K562 (cell line): ENCODE measurements at regions not wholly inside any gene's neighbourhood (a gene's known extent, or its start where the extent isn't known, plus 50 kb on each side); places are given as distances from the start of the nearest gene placed in this dataset.

Experiments
- ATAC-seq: fragments of 200-7000 bp; cut with Tn5 transposase; 3 replicates; pipeline ENCODE4 v1.9.1; 2020; ENCODE audit warnings: moderate library complexity
- BruUV-seq: library from RNA; stranded (reverse); fragments of 400-500 nt; replicated peaks from 2 replicates; lab custom pipeline; 2021; lab: Mats Ljungman, UMichigan
- CTCF ChIA-PET: fragments of 300-600 bp; formaldehyde crosslinking; extraction: SDS; loops from one replicate; lab custom pipeline; 2021; ENCODE audit warnings: low intra/inter-chr PET ratio; lab: Yijun Ruan, JAX
- POLR2A ChIA-PET: fragments of 300-600, 350-650 bp; sonication (Branson Sonifier 250); formaldehyde crosslinking; extraction: SDS; loops from one replicate; lab custom pipeline; 2021; ENCODE audit warnings: antibody characterized with exemption, inconsistent platforms; lab: Yijun Ruan, JAX
- DNase-seq, 4 experiments: peaks; one replicate each; pipeline versions ENCODE4 v3.0.0 to v3.0.0-alpha.2; 2011 to 2018; ENCODE audit warnings: low spot score in 3 of 4, mixed read lengths in 3 of 4; ENCODE audit errors: extremely low read depth in 1 of 4
- FAIRE-seq: peaks from 2 replicates; lab custom pipeline; 2011; peaks lifted over from hg19 to GRCh38; lab: Jason Lieb, UNC
- H2AFZ ChIP-seq: 2 replicates; pipeline ENCODE4 v1.6.0; 2011; ENCODE audit warnings: low read depth, low read length, control low read depth, inconsistent platforms
- H3K27ac ChIP-seq: fragments of 200-600 bp; 3 replicates; pipeline ENCODE4 v1.8.0; 2011; ENCODE audit warnings: low read depth, mild to moderate bottlenecking, control low read depth, inconsistent platforms, low read length, moderate library complexity, mixed read lengths; ENCODE audit errors: extremely low read depth
- H3K27me3 ChIP-seq, 2 experiments: fragments of 300-600 bp in 1 of 2; 2 replicates in 1 of 2; 3 replicates in 1 of 2; pipeline versions ENCODE4 v1.6.0 to v1.8.0; 2011; ENCODE audit warnings: inconsistent platforms in 2 of 2, low read length in 2 of 2, mild to moderate bottlenecking in 1 of 2, mixed read lengths in 1 of 2, moderate library complexity in 1 of 2; ENCODE audit not compliant: control insufficient read depth in 2 of 2, insufficient read depth in 2 of 2
- H3K36me3 ChIP-seq: fragments of 300-600 bp; 3 replicates; pipeline ENCODE4 v1.8.0; 2011; ENCODE audit warnings: mild to moderate bottlenecking, low read length, inconsistent platforms; ENCODE audit not compliant: control insufficient read depth, insufficient read depth
- H3K4me1 ChIP-seq, 2 experiments: fragments of 200-600 bp in 1 of 2; replicated peaks in 1 of 2; 2 replicates in 1 of 2; 3 replicates in 1 of 2; pipeline versions ENCODE4 v1.5.1 to v1.8.0; 2011; ENCODE audit warnings: inconsistent platforms in 2 of 2, low read length in 2 of 2, mild to moderate bottlenecking in 1 of 2, mixed read lengths in 1 of 2, moderate library complexity in 1 of 2; ENCODE audit not compliant: control insufficient read depth in 2 of 2, insufficient read depth in 2 of 2
- H3K4me2 ChIP-seq: 2 replicates; pipeline ENCODE4 v1.6.1; 2011; ENCODE audit warnings: low read length, control low read depth, inconsistent platforms, mixed read lengths; ENCODE audit not compliant: insufficient read depth
- H3K4me3 ChIP-seq: fragments of 200-600 bp; sonication (generic), shearing (Covaris generic); 2 replicates; pipeline ENCODE4 v1.5.1; 2016; ENCODE audit warnings: control low read depth, inconsistent platforms
- H3K79me2 ChIP-seq: fragments of 200-600 bp; 3 replicates; pipeline ENCODE4 v1.8.0; 2011; ENCODE audit warnings: low read length, inconsistent platforms; ENCODE audit not compliant: control insufficient read depth, insufficient read depth
- H3K9ac ChIP-seq, 2 experiments: 2 replicates each; pipeline versions ENCODE4 v1.6.0 to v1.6.1; 2011; ENCODE audit warnings: low read depth in 2 of 2, low read length in 2 of 2, control low read depth in 1 of 2, inconsistent platforms in 1 of 2, mild to moderate bottlenecking in 1 of 2, mixed read lengths in 1 of 2; ENCODE audit not compliant: insufficient read depth in 1 of 2
- H3K9me1 ChIP-seq: one replicate; pipeline ENCODE4 v1.6.0; 2011; ENCODE audit warnings: inconsistent platforms, mild to moderate bottlenecking, low read length, moderate library complexity; ENCODE audit not compliant: control insufficient read depth, insufficient read depth
- H3K9me3 ChIP-seq: replicated peaks from 2 replicates; pipeline ENCODE4 v1.5.1; 2011; ENCODE audit warnings: low read depth, low read length, inconsistent platforms; ENCODE audit not compliant: control insufficient read depth, insufficient read depth
- H4K20me1 ChIP-seq: replicated peaks from 2 replicates; pipeline ENCODE4 v1.6.1; 2011; ENCODE audit warnings: low read length, inconsistent platforms, mixed read lengths; ENCODE audit not compliant: control insufficient read depth, insufficient read depth
- ATF2 ChIP-seq: sonication (generic); formaldehyde crosslinking; IDR thresholded peaks from 2 replicates; pipeline ENCODE4 v1.8.1; 2022; ENCODE audit warnings: missing genetic modification reagents
- ELF2 ChIP-seq: fragments of 250-450 bp; sonication (Bioruptor Pico); IDR thresholded peaks from 2 replicates; pipeline ENCODE4 v1.5.0; 2021; ENCODE audit warnings: mild to moderate bottlenecking
- FOXM1 ChIP-seq, 2 experiments: fragments of 450-650 bp in 1 of 2; sonication (generic) in 1 of 2; formaldehyde crosslinking in 1 of 2; IDR thresholded peaks; 2 replicates each; pipeline versions ENCODE4 v1.6.1 to v1.9.0; 2017 to 2022; ENCODE audit warnings: low read depth in 2 of 2, mild to moderate bottlenecking in 2 of 2, missing genetic modification reagents in 1 of 2, moderate library complexity in 1 of 2
- NFIC ChIP-seq: fragments of 450-650 bp; IDR thresholded peaks from 2 replicates; pipeline ENCODE4 v1.6.1; 2017; ENCODE audit warnings: mild to moderate bottlenecking, inconsistent platforms
- NFRKB ChIP-seq: fragments of 450-650 bp; IDR thresholded peaks from 2 replicates; pipeline ENCODE4 v1.6.1; 2016; ENCODE audit warnings: low read depth
- RBM25 ChIP-seq: fragments of 200-400 bp; formaldehyde crosslinking; IDR thresholded peaks from 2 replicates; pipeline ENCODE4 v1.6.1; 2018; ENCODE audit warnings: low read length, low read depth, moderate library complexity; ENCODE audit not compliant: severe bottlenecking
- SAFB ChIP-seq: fragments of 200-400 bp; formaldehyde crosslinking; IDR thresholded peaks from 2 replicates; pipeline ENCODE4 v1.6.1; 2017; ENCODE audit warnings: low read depth, low read length, borderline replicate concordance
- TRIM28 ChIP-seq: fragments of 450-650 bp; IDR thresholded peaks from 2 replicates; pipeline ENCODE4 v1.6.1; 2017
- ZNF140 ChIP-seq: fragments of 250-450 bp; sonication (Bioruptor Pico); IDR thresholded peaks from 2 replicates; pipeline ENCODE4 v1.8.0; 2021; ENCODE audit warnings: moderate library complexity, mild to moderate bottlenecking, inconsistent platforms
- ZNF668 ChIP-seq: fragments of 250-450 bp; sonication (Bioruptor Pico); IDR thresholded peaks from 2 replicates; pipeline ENCODE4 v1.8.0; 2022; ENCODE audit warnings: mild to moderate bottlenecking, inconsistent platforms
- WGBS: fragments of 100-300 bp; shearing (Covaris generic); methylation state at CpG from one replicate; pipeline ENCODE4 v1.1.6; 2016; ENCODE audit warnings: low coverage, mixed read lengths; ENCODE audit not compliant: insufficient coverage; ENCODE audit errors: missing lambda C conversion rate; 5-methylcytosine and 5-hydroxymethylcytosine counted together
- in situ Hi-C: fragments of 300-500 bp; cut with MboI; formaldehyde crosslinking; loops from 4 replicates; pipeline ENCODE4 v1.15.0; 2018; ENCODE audit warnings: inconsistent platforms, mixed read lengths
- intact Hi-C: fragments of 100-400 bp; cut with micrococcal nuclease; formaldehyde crosslinking; loops from 2 replicates; pipeline ENCODE4 v1.14.2; 2022
- TF ChIP-seq, protein P1 (sequence below): fragments of 450-650 bp; IDR thresholded peaks from 2 replicates; pipeline ENCODE4 v1.7.1; 2018; ENCODE audit warnings: mild to moderate bottlenecking, low read depth; ENCODE audit not compliant: partially characterized antibody

- Histone ChIP-seq H3K36me3 (no peaks in the 10 kb centered on the region), H3K9ac (no peak overlapping the region), H3K9me3 (no peaks in the 10 kb centered on the region), H3K79me2 (no peaks in the 10 kb centered on the region), H4K20me1 (no peaks in the 10 kb centered on the region), H3K4me3 (no peak overlapping the region), H3K4me2 (no peak overlapping the region), H3K4me1 (no peaks in the 10 kb centered on the region), H2AFZ (no peak overlapping the region), H3K27me3 (no peaks in the 10 kb centered on the region), H3K9me1 (no peaks in the 10 kb centered on the region), H3K27ac (no peak overlapping the region)
- TF ChIP-seq FOXM1 (IDR thresholded peaks at IDR 0.05; ENCODE audit: low read depth) = no peak
- TF ChIP-seq FOXM1 (CRISPR knock-in tag; IDR thresholded peaks at IDR 0.05; ENCODE audit: low read depth) = no peak
- no peak for TF ChIP-seq SAFB
- no peak for TF ChIP-seq ELF2 (CRISPR knock-in tag)
- no peak for TF ChIP-seq ZNF140 (CRISPR knock-in tag)
- TF ChIP-seq, protein P1, sequence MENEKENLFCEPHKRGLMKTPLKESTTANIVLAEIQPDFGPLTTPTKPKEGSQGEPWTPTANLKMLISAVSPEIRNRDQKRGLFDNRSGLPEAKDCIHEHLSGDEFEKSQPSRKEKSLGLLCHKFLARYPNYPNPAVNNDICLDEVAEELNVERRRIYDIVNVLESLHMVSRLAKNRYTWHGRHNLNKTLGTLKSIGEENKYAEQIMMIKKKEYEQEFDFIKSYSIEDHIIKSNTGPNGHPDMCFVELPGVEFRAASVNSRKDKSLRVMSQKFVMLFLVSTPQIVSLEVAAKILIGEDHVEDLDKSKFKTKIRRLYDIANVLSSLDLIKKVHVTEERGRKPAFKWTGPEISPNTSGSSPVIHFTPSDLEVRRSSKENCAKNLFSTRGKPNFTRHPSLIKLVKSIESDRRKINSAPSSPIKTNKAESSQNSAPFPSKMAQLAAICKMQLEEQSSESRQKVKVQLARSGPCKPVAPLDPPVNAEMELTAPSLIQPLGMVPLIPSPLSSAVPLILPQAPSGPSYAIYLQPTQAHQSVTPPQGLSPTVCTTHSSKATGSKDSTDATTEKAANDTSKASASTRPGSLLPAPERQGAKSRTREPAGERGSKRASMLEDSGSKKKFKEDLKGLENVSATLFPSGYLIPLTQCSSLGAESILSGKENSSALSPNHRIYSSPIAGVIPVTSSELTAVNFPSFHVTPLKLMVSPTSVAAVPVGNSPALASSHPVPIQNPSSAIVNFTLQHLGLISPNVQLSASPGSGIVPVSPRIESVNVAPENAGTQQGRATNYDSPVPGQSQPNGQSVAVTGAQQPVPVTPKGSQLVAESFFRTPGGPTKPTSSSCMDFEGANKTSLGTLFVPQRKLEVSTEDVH = no peak
- no peak for TF ChIP-seq RBM25
- no peak for TF ChIP-seq NFIC
- no peak for TF ChIP-seq ATF2 (CRISPR knock-in tag)
- TF ChIP-seq ZNF668 (CRISPR knock-in tag) = no peak
- TF ChIP-seq NFRKB = no peak
- no peak for TF ChIP-seq TRIM28
- no peak for DNase-seq
- no TSS peak for BruUV-seq
- no peak for FAIRE-seq
- no peak for ATAC-seq
- CTCF ChIA-PET = no interaction called here
- WGBS = 0% methylated on average over 2 of the region's 2 CpGs
- POLR2A ChIA-PET = no interaction called here
- intact Hi-C loops = no loop called here
- in situ Hi-C loops = no loop called here
Measured at GRCh38 chr4:116668190-116668589, 417.2 kb downstream of the TRAM1L1 start.
